KOPT-K1 (cell line): ENCODE measurements at regions not wholly inside any gene's neighbourhood (a gene's known extent, or its start where the extent isn't known, plus 50 kb on each side); places are given as distances from the start of the nearest gene placed in this dataset.

Experiments
- H3K27ac ChIP-seq: fragments of 200-600 bp; sonication (generic); 2 replicates; pipeline ENCODE4 v1.5.1; 2016; ENCODE audit warnings: antibody characterized with exemption, mild to moderate bottlenecking, low read depth, low read length; ENCODE audit not compliant: poor library complexity, severe bottlenecking
- H3K36me3 ChIP-seq: fragments of 200-600 bp; sonication (generic); 2 replicates; pipeline ENCODE4 v1.5.1; 2017; ENCODE audit warnings: antibody characterized with exemption, mild to moderate bottlenecking, low read length, moderate library complexity; ENCODE audit not compliant: insufficient read depth
- H3K9me3 ChIP-seq: fragments of 200-600 bp; sonication (generic); 2 replicates; pipeline ENCODE4 v1.5.1; 2017; ENCODE audit warnings: antibody characterized with exemption, low read length, mild to moderate bottlenecking; ENCODE audit not compliant: insufficient read depth, poor library complexity, severe bottlenecking

- Histone ChIP-seq H3K27ac (no peak overlapping the region), H3K9me3 (no peaks in the 10 kb centered on the region), H3K36me3 (no peaks in the 10 kb centered on the region)
Measured at GRCh38 chr7:110607050-110607857, 483.7 kb upstream of the LRRN3 start.

DNA sequence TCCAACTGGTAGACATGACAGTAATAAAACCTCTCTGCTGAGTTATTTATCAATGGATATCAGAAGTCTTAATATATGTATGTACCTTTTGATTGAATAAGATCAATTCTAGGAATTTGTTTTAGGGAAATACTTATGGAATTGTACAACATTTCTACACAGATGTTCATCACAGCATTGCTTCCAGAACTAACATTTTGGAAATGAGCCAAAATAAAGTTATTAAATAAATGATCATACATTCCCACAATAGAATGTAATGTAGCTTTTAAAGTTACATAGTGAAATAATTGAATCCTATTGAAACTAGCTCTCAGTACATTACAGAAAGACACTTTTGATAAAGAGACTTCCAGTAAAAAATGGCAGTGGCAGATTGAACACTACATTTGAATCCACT is 481.6 kb upstream of the LRRN3 start:
- Histone ChIP-seq H3K36me3 (no peaks in the 10 kb centered on the region), H3K27ac (no peak overlapping the region), H3K9me3 (no peaks in the 10 kb centered on the region)

- H3K9me3 ChIP-seq: no peaks in the 10 kb centered on the region
- no peak overlapping the region for H3K27ac ChIP-seq
- H3K36me3 ChIP-seq: no peaks in the 10 kb centered on the region
Measured at GRCh38 chr7:110612680-110613079, 478.2 kb upstream of the LRRN3 start.
